NAMALWA (cell line): ENCODE measurements at regions not wholly inside any gene's neighbourhood (a gene's known extent, or its start where the extent isn't known, plus 50 kb on each side); places are given as distances from the start of the nearest gene placed in this dataset.

Source experiments
- DNase-seq: peaks from one replicate; pipeline ENCODE4 v3.0.0-alpha.2; 2015; ENCODE audit warnings: low spot score

- DNase-seq: no peak
These were observed 83.8 kb downstream of the AXIN2 start for GRCh38 chr17:65477600-65477999.

- DNase-seq: peak; percentile 49
These were observed 86.8 kb downstream of the AXIN2 start for GRCh38 chr17:65474660-65475059.

DNA sequence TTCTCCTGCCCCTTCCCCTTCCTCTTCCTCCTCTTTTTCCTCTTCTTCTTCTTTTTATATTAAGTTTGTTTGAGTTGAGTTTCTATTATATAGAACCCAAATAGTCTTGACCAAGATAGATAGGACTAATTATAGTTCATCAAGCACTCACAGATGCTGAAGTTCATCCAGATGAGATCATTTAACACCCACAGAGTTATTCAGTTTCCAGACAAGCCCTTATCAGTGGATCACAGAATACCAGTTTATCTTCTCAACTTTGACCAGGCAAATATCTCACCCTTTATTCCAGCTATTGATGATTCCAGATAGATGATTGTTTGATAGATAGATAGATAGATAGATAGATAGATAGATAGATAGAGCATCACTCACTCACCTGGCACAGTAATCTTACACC is 87.5 kb downstream of the AXIN2 start:
- no peak for DNase-seq

- DNase-seq: no peak
These were observed 88.1 kb downstream of the AXIN2 start for GRCh38 chr17:65473363-65473762.

DNA sequence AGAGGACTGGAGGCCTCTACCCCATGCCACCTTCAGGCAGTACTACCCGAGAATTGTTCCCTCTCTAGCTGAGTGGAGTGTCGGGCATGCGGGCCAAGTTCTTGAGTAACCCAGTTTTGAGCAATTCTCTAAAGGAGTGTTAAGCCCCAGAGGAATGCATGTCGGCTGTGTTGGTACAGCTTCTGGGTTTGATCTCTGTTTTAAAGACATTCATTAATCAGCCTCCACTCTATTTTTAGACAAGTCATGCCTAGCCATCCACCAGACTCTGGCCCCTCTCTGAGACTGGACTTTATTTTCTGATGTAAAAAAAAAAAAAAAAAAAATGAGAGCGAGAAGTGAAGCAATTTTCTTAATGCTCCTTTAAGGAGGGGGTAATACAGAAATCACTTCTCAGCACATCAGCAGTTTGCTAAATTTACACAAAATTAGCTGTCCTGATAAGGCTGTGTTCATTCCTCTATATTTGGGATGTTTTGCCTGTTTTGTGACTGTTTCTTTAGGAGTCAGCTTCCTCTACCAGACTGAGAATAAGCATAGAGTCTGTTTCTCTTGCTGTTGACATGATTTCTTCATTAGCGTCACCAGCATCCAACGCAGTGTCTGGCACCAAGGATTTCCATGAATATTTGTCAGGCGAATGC is 88.7 kb downstream of the AXIN2 start:
- DNase-seq: no peak

- no peak for DNase-seq
These were observed 90.7 kb downstream of the AXIN2 start for GRCh38 chr17:65470783-65471182.

- DNase-seq: no peak
These were observed 93.1 kb downstream of the AXIN2 start for GRCh38 chr17:65468321-65468720.

DNA sequence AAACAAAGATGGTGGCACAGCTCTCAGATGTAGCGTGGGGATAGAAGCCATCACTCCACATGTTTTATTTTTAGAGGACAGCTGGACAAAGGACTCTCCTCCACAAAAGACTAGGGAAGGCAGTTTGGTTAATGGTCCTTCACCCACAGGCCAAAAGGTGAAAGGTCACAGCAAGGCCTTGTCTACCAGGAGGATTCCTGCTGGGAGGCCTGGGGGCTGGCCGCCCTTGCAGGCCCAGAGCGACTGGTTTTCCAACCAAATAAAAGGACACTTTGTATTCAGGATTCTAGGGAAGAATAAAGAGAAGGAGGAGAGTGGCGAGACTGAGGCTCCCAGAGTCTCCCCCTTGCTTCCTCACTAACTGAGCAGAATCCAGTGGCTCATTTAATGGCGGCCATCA is 94.3 kb downstream of the AXIN2 start:
- no peak for DNase-seq

GRCh38 chr17:65466547-65466946 is 94.9 kb downstream of the AXIN2 start:
- DNase-seq: no peak

DNA sequence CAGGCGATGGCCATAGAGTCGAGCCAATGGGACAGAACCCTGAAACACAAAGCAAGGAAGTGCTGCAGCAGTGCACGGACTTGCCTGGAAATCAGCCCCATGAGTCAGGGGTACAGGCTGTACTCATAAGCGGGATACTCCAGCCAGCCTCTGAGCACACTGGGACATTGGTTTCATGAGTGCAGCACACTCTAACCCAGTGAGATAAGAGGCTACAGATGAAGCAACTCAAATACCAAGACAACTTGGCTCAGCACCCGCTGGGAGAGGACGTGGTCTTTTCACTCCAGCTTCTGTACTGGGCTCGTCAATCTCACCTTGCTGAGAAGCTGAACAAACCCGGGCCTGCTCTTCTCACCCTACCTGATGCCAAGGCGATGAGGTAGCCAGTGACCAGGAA is 98.2 kb downstream of the AXIN2 start:
- no peak for DNase-seq

GRCh38 chr17:65459677-65460347 is 101.6 kb downstream of the AXIN2 start:
- no peak for DNase-seq

GRCh38 chr17:65457635-65458257 is 103.7 kb downstream of the AXIN2 start:
- no peak for DNase-seq

DNA sequence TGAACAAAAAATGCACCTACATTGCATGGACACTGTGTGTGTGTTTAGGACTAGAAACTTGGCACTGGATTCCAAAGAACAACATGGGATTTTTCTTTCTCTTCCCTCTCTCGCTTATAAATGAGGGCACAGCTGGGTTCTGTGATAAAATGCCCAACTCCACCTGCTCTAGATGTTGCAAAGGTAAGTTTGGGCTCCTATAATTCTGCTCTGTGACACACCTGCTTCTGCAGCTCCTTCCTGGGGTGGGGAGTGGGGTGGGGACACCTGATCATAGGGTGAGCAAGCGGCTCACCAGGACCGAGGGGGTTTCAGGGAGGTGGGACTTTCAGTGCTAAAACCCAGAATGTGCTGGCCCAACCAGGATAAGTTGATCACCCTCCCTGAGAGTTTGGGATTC is 104.3 kb downstream of the AXIN2 start:
- DNase-seq: no peak

DNA sequence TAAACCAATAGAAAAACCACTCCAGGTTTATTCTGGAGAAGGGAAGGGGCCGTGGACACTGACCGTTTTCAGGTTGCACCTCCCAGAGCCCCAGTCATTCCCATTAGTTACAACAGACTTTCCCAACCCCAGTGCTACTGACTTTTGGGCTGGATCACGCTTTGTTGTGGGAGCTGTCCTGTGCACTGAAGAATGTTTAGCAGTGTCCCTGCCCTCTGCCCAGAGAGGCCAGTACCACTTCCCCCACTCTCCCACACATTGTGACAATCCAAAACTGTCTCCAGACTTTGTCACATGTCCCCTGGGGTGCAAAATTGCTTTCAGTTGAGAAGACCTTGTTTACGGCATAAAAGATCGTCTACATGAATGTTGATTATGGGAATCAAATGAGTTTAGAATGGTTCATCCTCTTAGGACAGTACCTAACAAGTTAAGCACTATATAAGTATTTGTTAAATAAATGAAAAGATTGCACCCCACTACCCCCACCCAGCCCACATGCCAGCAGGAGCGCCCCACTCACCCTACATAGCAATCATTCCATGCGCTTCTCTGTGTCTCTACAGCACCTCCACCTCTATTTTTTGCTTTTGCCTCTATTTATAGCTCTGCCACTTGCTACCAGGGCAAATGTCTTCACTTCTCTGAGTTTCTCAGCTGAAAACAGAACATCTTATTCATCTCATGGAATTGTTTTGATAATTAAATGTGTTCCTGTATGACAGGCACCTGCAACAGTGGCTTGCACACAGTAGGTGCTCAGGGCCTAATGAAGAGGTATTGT is 104.9 kb downstream of the AXIN2 start:
- no peak for DNase-seq

DNA sequence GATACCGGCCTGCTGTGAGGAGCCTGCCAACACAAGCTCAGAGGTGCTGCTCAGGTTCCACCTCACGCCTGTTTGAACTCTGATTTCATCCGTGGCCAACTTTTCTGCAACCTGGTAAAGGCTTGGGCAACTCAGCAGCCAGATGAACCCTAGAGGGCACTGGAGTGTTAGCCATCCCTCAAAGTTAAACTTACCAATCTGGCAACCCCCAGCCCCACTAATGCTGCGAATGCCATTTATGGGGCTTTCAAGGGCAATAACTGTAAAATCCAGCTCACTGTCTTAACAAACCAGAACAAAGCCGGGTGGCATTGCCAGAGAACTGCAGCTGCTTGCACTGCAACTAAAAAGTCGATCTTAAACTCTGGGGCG is 105.5 kb downstream of the AXIN2 start:
- peak; percentile 17 for DNase-seq

- no peak for DNase-seq
These were observed 106.1 kb downstream of the AXIN2 start for GRCh38 chr17:65455154-65455971.

- no peak for DNase-seq
These were observed 108.1 kb downstream of the AXIN2 start for GRCh38 chr17:65453204-65453931.

DNA sequence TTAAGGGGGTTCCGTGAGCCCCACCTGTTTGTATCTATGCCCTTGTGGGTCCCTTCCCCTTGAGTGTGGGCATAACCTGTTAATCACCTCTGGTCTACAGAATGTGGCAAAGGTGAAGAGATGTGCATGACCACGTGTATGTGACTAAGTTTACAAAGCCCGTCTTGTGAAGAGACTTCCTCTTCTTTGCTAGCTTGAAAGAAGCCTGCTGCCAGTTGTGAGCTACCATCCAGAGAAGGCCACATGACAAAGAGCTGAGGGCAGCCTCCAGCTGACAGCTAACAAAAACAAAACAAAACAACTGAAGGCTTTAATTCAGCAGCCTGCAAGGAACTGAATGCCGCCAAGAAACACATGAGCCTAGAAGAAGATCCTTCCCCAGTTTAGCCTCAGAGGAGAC is 112.0 kb downstream of the AXIN2 start:
- DNase-seq: peak; percentile 4

- DNase-seq: no peak
These were observed 113.6 kb downstream of the AXIN2 start for GRCh38 chr17:65447823-65448222.

GRCh38 chr17:65446838-65447526 is 114.5 kb downstream of the AXIN2 start:
- no peak for DNase-seq

- no peak for DNase-seq
These were observed 115.4 kb downstream of the AXIN2 start for GRCh38 chr17:65446043-65446442.
